HEK293 (cell line): ENCODE measurements at regions not wholly inside any gene's neighbourhood (a gene's known extent, or its start where the extent isn't known, plus 50 kb on each side); places are given as distances from the start of the nearest gene placed in this dataset.

Source experiments
- CTCF ChIP-seq: fragments of 450-650 bp; formaldehyde crosslinking; IDR thresholded peaks from 2 replicates; pipeline ENCODE4 v1.5.1; 2016; ENCODE audit warnings: missing biosample characterization, missing genetic modification characterization
- REST ChIP-seq: fragments of 450-650 bp; formaldehyde crosslinking; IDR thresholded peaks from 2 replicates; pipeline ENCODE4 v1.5.1; 2016; ENCODE audit warnings: missing biosample characterization, missing genetic modification characterization
- ZBTB44 ChIP-seq: fragments of 450-650 bp; IDR thresholded peaks from 2 replicates; pipeline ENCODE4 v1.5.1; 2018; ENCODE audit warnings: missing biosample characterization, mild to moderate bottlenecking, missing genetic modification characterization
- ZBTB8A ChIP-seq: fragments of 450-650 bp; formaldehyde crosslinking; IDR thresholded peaks from 2 replicates; pipeline ENCODE4 v1.5.1; 2016; ENCODE audit warnings: missing biosample characterization, missing genetic modification characterization
- ZFP41 ChIP-seq: fragments of 450-650 bp; formaldehyde crosslinking; IDR thresholded peaks from 2 replicates; pipeline ENCODE4 v1.5.1; 2016; ENCODE audit warnings: missing biosample characterization, missing genetic modification characterization, borderline replicate concordance
- ZNF121 ChIP-seq: fragments of 450-650 bp; formaldehyde crosslinking; IDR thresholded peaks from 2 replicates; pipeline ENCODE4 v1.5.1; 2016; ENCODE audit warnings: missing biosample characterization, missing genetic modification characterization
- ZNF248 ChIP-seq: fragments of 450-650 bp; formaldehyde crosslinking; IDR thresholded peaks from 2 replicates; pipeline ENCODE4 v1.5.1; 2017; ENCODE audit warnings: missing biosample characterization, missing genetic modification characterization
- ZNF362 ChIP-seq: fragments of 450-650 bp; formaldehyde crosslinking; IDR thresholded peaks from 2 replicates; pipeline ENCODE4 v1.5.1; 2016; ENCODE audit warnings: missing biosample characterization, missing genetic modification characterization

- TF ChIP-seq ZNF121: no peak
- no peak for TF ChIP-seq ZBTB44
- TF ChIP-seq CTCF: no peak
- TF ChIP-seq ZNF248 (tag by site-specific recombination): no peak
- no peak for TF ChIP-seq ZBTB8A
- no peak for TF ChIP-seq ZFP41 (tag by site-specific recombination)
- no peak for TF ChIP-seq ZNF362 (tag by site-specific recombination)
- TF ChIP-seq REST (tag by site-specific recombination): no peak
Measured at GRCh38 chr1:29954591-29954990, 718.3 kb downstream of the PTPRU start.
